ENCODE measurements at regions not wholly inside any gene's neighbourhood (a gene's known extent, or its start where the extent isn't known, plus 50 kb on each side); places are given as distances from the start of the nearest gene placed in this dataset.

- Histone ChIP-seq H3K9me3 (ENCODE audit: low read length) (no peaks in the 10 kb centered on the region), H3K9ac (ENCODE audit: low read length) (no peak overlapping the region), H3K4me3 (ENCODE audit: low read depth in 1 of 2, low read length in 2 of 2) (no peak overlapping the region), H3K4me1 (ENCODE audit: insufficient read depth, low read length) (peaks cover 9% of the 10 kb centered on the region), H3K36me3 (ENCODE audit: insufficient read depth, low read length) (no peaks in the 10 kb centered on the region), H3K27ac (ENCODE audit: low read depth, low read length) (no peak overlapping the region), H3K27me3 (ENCODE audit: control insufficient read depth in 1 of 2, insufficient read depth in 2 of 2, low read length in 2 of 2) (no peaks in the 10 kb centered on the region)
Measured at GRCh38 chr15:93803421-93804152, 427.8 kb upstream of the MCTP2 start.

- Histone ChIP-seq H3K9me3 (ENCODE audit: low read length) (no peaks in the 10 kb centered on the region), H3K27ac (ENCODE audit: low read depth, low read length) (no peak overlapping the region), H3K27me3 (ENCODE audit: control insufficient read depth in 1 of 2, insufficient read depth in 2 of 2, low read length in 2 of 2) (no peaks in the 10 kb centered on the region), H3K9ac (ENCODE audit: low read length) (no peak overlapping the region), H3K4me1 (ENCODE audit: insufficient read depth, low read length) (peaks cover 9% of the 10 kb centered on the region), H3K4me3 (ENCODE audit: low read depth in 1 of 2, low read length in 2 of 2) (no peak overlapping the region), H3K36me3 (ENCODE audit: insufficient read depth, low read length) (no peaks in the 10 kb centered on the region)
Measured at GRCh38 chr15:93801206-93801605, 430.2 kb upstream of the MCTP2 start.

- Histone ChIP-seq H3K27ac (ENCODE audit: low read depth, low read length) (no peak overlapping the region), H3K27me3 (ENCODE audit: control insufficient read depth in 1 of 2, insufficient read depth in 2 of 2, low read length in 2 of 2) (no peaks in the 10 kb centered on the region), H3K9ac (ENCODE audit: low read length) (no peak overlapping the region), H3K36me3 (ENCODE audit: insufficient read depth, low read length) (no peaks in the 10 kb centered on the region), H3K4me1 (ENCODE audit: insufficient read depth, low read length) (peaks cover 9% of the 10 kb centered on the region), H3K9me3 (ENCODE audit: low read length) (no peaks in the 10 kb centered on the region), H3K4me3 (ENCODE audit: low read depth in 1 of 2, low read length in 2 of 2) (no peak overlapping the region)
Measured at GRCh38 chr15:93800805-93801204, 430.6 kb upstream of the MCTP2 start.

GRCh38 chr15:93789441-93789840 lies 441.9 kb upstream of the MCTP2 start:
- H3K4me1 ChIP-seq (ENCODE audit: insufficient read depth, low read length): no peaks in the 10 kb centered on the region
- no peaks in the 10 kb centered on the region for H3K36me3 ChIP-seq (ENCODE audit: insufficient read depth, low read length)
- no peak overlapping the region for H3K4me3 ChIP-seq (ENCODE audit: low read depth in 1 of 2, low read length in 2 of 2)
- no peaks in the 10 kb centered on the region for H3K9me3 ChIP-seq (ENCODE audit: low read length)
- H3K27ac ChIP-seq (ENCODE audit: low read depth, low read length): no peak overlapping the region
- H3K9ac ChIP-seq (ENCODE audit: low read length): no peak overlapping the region
- H3K27me3 ChIP-seq (ENCODE audit: control insufficient read depth in 1 of 2, insufficient read depth in 2 of 2, low read length in 2 of 2): no peaks in the 10 kb centered on the region

- no peaks in the 10 kb centered on the region for H3K36me3 ChIP-seq (ENCODE audit: insufficient read depth, low read length)
- H3K9ac ChIP-seq (ENCODE audit: low read length): no peak overlapping the region
- no peaks in the 10 kb centered on the region for H3K27me3 ChIP-seq (ENCODE audit: control insufficient read depth in 1 of 2, insufficient read depth in 2 of 2, low read length in 2 of 2)
- no peaks in the 10 kb centered on the region for H3K9me3 ChIP-seq (ENCODE audit: low read length)
- no peak overlapping the region for H3K27ac ChIP-seq (ENCODE audit: low read depth, low read length)
- H3K4me3 ChIP-seq (ENCODE audit: low read depth in 1 of 2, low read length in 2 of 2): no peak overlapping the region
- H3K4me1 ChIP-seq (ENCODE audit: insufficient read depth, low read length): no peaks in the 10 kb centered on the region
Measured at GRCh38 chr15:93780073-93780472, 451.3 kb upstream of the MCTP2 start.

GRCh38 chr15:93779341-93779740 lies 452.0 kb upstream of the MCTP2 start:
- H3K9ac ChIP-seq (ENCODE audit: low read length): no peak overlapping the region
- no peak overlapping the region for H3K27ac ChIP-seq (ENCODE audit: low read depth, low read length)
- H3K9me3 ChIP-seq (ENCODE audit: low read length): no peaks in the 10 kb centered on the region
- H3K4me1 ChIP-seq (ENCODE audit: insufficient read depth, low read length): no peaks in the 10 kb centered on the region
- no peaks in the 10 kb centered on the region for H3K27me3 ChIP-seq (ENCODE audit: control insufficient read depth in 1 of 2, insufficient read depth in 2 of 2, low read length in 2 of 2)
- no peaks in the 10 kb centered on the region for H3K36me3 ChIP-seq (ENCODE audit: insufficient read depth, low read length)
- H3K4me3 ChIP-seq (ENCODE audit: low read depth in 1 of 2, low read length in 2 of 2): no peak overlapping the region

- H3K4me1 ChIP-seq (ENCODE audit: insufficient read depth, low read length): no peaks in the 10 kb centered on the region
- H3K9ac ChIP-seq (ENCODE audit: low read length): no peak overlapping the region
- H3K36me3 ChIP-seq (ENCODE audit: insufficient read depth, low read length): no peaks in the 10 kb centered on the region
- H3K27ac ChIP-seq (ENCODE audit: low read depth, low read length): no peak overlapping the region
- H3K4me3 ChIP-seq (ENCODE audit: low read depth in 1 of 2, low read length in 2 of 2): no peak overlapping the region
- H3K9me3 ChIP-seq (ENCODE audit: low read length): no peaks in the 10 kb centered on the region
- no peaks in the 10 kb centered on the region for H3K27me3 ChIP-seq (ENCODE audit: control insufficient read depth in 1 of 2, insufficient read depth in 2 of 2, low read length in 2 of 2)
Measured at GRCh38 chr15:93771196-93772030, 459.9 kb upstream of the MCTP2 start.

- H3K4me1 ChIP-seq (ENCODE audit: insufficient read depth, low read length): no peaks in the 10 kb centered on the region
- H3K27ac ChIP-seq (ENCODE audit: low read depth, low read length): no peak overlapping the region
- no peaks in the 10 kb centered on the region for H3K9me3 ChIP-seq (ENCODE audit: low read length)
- no peak overlapping the region for H3K4me3 ChIP-seq (ENCODE audit: low read depth in 1 of 2, low read length in 2 of 2)
- no peaks in the 10 kb centered on the region for H3K36me3 ChIP-seq (ENCODE audit: insufficient read depth, low read length)
- H3K27me3 ChIP-seq (ENCODE audit: control insufficient read depth in 1 of 2, insufficient read depth in 2 of 2, low read length in 2 of 2): no peaks in the 10 kb centered on the region
- H3K9ac ChIP-seq (ENCODE audit: low read length): no peak overlapping the region
Measured at GRCh38 chr15:93770788-93771187, 460.6 kb upstream of the MCTP2 start.

- H3K36me3 ChIP-seq (ENCODE audit: insufficient read depth, low read length): no peaks in the 10 kb centered on the region
- no peak overlapping the region for H3K9ac ChIP-seq (ENCODE audit: low read length)
- H3K4me3 ChIP-seq (ENCODE audit: low read depth in 1 of 2, low read length in 2 of 2): no peak overlapping the region
- no peaks in the 10 kb centered on the region for H3K4me1 ChIP-seq (ENCODE audit: insufficient read depth, low read length)
- H3K27ac ChIP-seq (ENCODE audit: low read depth, low read length): no peak overlapping the region
- H3K9me3 ChIP-seq (ENCODE audit: low read length): no peaks in the 10 kb centered on the region
- no peaks in the 10 kb centered on the region for H3K27me3 ChIP-seq (ENCODE audit: control insufficient read depth in 1 of 2, insufficient read depth in 2 of 2, low read length in 2 of 2)
Measured at GRCh38 chr15:93762036-93762435, 469.3 kb upstream of the MCTP2 start.

GRCh38 chr15:93759629-93760028 lies 471.7 kb upstream of the MCTP2 start:
- no peak overlapping the region for H3K9ac ChIP-seq (ENCODE audit: low read length)
- no peaks in the 10 kb centered on the region for H3K27me3 ChIP-seq (ENCODE audit: control insufficient read depth in 1 of 2, insufficient read depth in 2 of 2, low read length in 2 of 2)
- H3K4me3 ChIP-seq (ENCODE audit: low read depth in 1 of 2, low read length in 2 of 2): no peak overlapping the region
- no peaks in the 10 kb centered on the region for H3K9me3 ChIP-seq (ENCODE audit: low read length)
- H3K4me1 ChIP-seq (ENCODE audit: insufficient read depth, low read length): no peaks in the 10 kb centered on the region
- H3K36me3 ChIP-seq (ENCODE audit: insufficient read depth, low read length): no peaks in the 10 kb centered on the region
- no peak overlapping the region for H3K27ac ChIP-seq (ENCODE audit: low read depth, low read length)

- Histone ChIP-seq H3K9me3 (ENCODE audit: low read length) (no peaks in the 10 kb centered on the region), H3K36me3 (ENCODE audit: insufficient read depth, low read length) (no peaks in the 10 kb centered on the region), H3K4me3 (ENCODE audit: low read depth in 1 of 2, low read length in 2 of 2) (no peak overlapping the region), H3K9ac (ENCODE audit: low read length) (no peak overlapping the region), H3K27ac (ENCODE audit: low read depth, low read length) (no peak overlapping the region), H3K4me1 (ENCODE audit: insufficient read depth, low read length) (no peaks in the 10 kb centered on the region), H3K27me3 (ENCODE audit: control insufficient read depth in 1 of 2, insufficient read depth in 2 of 2, low read length in 2 of 2) (no peaks in the 10 kb centered on the region)
Measured at GRCh38 chr15:93758824-93759223, 472.5 kb upstream of the MCTP2 start.

Measured in muscle layer of colon (tissue), 2 donors.